DMS 273 (cell line): ENCODE measurements at regions not wholly inside any gene's neighbourhood (a gene's known extent, or its start where the extent isn't known, plus 50 kb on each side); places are given as distances from the start of the nearest gene placed in this dataset.
"Not testable (repeated sequence)": the region's sequence is repeated elsewhere in the genome, so short reads cannot be mapped to it uniquely, and the experiment has no call there.

Experiments
- DNase-seq: peaks from one replicate; lab custom pipeline; 2025; ENCODE audit not compliant: unreplicated experiment; lab: John Stamatoyannopoulos, UW

DNA sequence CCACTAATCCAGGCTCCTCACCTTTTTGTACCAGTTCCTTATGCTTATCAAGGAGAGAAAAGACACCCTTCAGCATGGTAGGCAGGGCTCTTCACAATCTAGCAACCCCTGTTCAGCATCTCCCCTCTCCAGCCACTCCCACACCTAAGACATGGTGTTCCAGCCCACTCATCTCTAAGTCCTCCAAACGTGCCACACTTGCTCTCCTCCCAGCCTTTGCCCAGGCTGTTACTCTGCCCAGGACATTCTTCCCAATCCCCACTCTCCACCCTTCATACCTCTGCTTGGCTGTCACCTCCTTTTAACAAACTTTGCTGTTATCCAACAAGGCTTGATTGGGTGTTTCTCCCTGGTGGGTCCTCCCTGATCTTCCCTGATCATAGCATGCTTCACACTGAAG lies 270.6 kb upstream of the CHAC2 start:
- DNase-seq: no peak

DNA sequence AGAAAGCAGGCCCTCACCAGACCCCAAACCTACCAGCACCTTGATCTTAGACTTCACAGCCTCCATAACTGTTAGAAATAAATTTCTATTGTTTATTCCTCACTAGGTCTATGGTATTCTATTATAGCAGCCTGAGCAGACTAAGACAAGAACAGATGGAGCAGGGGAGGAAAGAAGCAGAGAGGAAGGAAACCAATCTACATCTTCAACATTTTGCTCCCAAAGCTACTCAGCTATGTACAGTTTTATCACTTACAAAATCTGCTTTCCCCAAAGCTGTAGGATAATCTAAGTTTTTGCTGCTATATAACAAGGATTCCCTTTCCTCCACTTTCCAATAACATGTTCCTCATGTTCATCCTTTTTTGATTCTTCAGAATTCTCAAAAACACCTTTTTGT lies 274.4 kb upstream of the CHAC2 start:
- DNase-seq: no peak

- DNase-seq: peak; percentile 61
These were observed 276.9 kb upstream of the CHAC2 start for GRCh38 chr2:53490659-53491058.

DNA sequence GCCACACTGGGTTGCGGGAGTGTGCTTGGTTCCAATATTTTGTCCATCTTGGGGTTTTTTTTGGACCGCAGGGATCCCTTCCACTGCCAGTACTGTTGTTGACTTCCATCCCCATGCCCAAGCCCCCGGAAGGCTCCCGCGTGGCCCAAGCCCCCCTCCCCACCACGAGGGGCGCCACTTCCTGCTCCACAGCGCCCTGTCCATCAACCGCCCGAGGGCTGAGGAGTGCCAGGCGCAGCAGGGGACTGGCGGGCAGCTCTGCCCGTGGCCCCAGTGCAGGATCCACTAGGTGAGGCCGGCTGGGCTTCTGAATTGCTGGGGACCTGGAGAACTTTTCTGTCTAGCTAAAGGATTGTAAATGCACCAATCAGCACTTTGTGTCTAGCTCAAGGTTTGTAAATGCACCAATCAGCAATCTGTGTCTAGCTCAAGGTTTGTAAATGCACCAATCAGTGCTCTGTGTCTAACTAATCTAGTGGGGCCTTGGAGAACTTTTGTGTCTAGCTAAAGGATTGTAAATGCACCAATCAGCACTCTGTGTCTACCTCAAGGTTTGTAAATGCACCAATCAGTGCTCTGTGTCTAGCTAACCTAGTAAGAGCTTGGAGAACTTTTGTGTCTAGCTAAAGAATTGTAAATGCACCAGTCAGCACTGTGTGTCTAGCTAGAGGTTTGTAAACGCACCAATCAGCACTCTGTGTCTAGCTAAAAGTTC lies 281.3 kb upstream of the CHAC2 start:
- not testable (repeated sequence) for DNase-seq

DNA sequence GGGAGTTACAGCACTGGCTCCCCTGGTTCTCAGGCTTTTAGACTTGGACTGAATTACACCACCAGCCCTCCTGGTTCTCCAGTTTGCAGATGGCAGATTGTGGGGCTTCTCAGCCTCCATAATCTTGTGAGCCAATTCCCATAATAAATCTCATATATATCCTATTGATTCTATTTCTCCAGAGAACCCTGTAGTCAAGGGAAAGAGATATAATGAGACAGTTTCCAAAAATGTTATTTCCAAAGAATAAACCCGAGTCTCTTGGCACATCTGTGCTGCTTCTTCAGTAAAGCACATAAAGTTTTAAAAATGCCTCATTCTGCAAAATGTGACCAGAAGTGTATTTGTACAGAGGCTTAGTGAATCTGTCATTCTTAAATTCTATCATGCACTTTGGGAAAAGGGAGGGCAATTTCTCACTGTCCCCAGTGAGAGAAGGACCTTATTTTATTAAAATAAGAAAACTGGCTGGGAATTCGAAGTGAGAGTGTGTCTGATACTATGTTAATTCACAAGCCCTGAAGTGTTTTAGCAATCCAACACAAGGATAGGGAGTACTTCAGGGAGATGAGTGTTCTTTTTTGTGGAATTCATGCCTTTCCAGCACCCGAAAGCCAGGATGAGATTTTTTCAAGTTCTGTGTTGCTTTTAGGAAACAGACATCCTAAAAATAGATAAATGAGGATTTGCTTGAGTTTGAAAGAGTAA lies 282.4 kb upstream of the CHAC2 start:
- DNase-seq: peak; percentile 9

DNA sequence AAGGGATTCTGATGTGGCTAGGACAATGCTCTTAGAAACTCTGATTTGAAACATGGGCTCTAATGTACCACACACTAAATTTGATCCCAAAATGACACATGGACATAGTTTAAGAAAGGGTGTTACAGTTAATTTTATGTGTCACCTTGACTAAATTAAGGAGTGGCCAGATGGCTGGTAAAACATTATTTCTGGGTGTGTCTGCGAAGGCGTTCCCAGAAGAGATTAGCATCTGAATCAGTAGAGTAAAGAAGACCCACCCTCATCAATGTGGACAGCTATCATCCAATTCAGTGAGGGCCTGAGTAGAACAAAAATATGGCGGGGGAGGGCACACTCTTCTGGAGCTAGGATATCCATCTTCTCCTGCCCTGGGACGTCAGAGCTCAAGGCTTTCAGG lies 283.1 kb upstream of the CHAC2 start:
- no peak for DNase-seq

- DNase-seq: no peak
These were observed 290.1 kb upstream of the CHAC2 start for GRCh38 chr2:53477517-53477916.

DNA sequence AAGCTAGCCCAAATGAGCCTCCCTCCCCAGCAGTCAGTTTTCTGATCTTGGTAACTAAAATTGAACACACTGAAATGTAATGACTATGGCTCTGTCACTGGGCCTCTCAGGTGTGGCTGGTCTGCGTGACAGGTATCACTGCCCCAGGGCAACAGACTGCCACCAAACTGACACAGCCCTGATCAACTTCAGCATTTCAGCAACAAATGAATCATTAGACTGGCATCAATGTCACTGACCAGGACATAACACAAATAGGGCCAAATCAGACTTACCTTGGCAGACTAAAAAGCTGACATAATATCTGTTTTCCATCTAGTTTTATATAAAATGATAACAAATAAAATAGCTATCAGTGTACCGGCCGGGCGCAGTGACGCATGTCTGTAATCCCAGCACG lies 290.8 kb upstream of the CHAC2 start:
- no peak for DNase-seq

DNA sequence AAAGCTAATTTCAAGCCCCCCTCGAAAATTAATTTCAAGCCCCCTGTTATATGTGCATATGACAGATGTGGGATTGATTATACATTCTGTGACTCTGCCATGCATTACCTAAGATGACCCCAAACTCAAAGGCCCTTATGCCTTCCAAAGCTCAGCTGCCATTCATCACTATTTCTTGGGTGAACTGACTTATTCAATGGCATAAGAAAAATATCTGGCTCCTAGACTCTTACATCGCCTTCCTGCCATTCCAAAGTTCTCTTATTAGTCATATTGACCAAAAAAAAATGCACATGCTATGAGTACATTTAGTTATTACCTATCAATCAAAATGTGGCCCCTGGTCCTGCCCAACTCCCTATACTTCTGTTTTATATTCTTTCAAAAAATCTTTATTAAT lies 291.8 kb upstream of the CHAC2 start:
- peak; percentile 24 for DNase-seq

GRCh38 chr2:53475321-53475720 lies 292.3 kb upstream of the CHAC2 start:
- no peak for DNase-seq

- DNase-seq: no peak
These were observed 292.7 kb upstream of the CHAC2 start for GRCh38 chr2:53474914-53475313.

DNA sequence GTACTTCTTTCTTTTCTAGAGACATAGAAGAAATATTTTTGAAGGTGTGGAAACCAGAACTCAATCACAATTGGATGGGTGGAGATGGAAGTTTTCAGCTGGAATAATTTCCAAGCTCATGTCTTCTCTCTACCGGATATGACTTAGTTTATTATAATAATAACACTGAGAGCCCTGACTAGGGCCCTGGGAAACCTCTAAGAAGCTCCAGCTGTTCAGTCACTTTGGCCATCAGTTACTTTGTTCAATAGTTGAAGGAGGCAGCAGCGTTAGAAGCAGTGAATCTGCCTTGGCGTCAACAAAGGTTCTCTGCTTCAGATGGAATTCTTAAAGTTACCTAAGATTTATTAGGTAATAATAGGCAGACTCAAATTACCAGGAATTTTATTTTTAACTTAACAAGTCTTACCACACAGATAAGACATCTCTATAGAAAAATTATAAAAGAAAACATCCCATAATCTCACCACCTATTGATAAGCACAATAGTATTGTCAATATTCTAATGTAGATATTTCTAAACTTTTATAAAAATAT lies 293.8 kb upstream of the CHAC2 start:
- no peak for DNase-seq

DNA sequence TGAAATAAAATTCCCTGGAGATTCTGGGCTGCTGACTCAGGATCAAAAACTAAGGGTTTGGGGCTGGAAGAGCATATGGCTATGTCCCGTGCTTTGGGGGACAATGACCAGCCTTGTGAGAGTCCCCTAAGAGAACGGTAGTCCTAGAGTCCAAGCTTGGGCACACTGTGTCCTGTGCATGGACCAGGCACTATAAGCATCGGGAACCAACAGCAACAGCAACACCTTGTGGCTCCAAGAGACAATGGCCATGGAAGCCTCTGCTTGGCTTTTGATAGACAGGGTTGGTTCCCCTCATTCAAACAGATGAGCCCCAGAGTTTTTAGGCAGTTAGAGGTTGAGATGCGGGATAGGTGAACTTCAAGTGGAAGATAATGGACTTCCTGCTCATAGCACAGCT lies 294.4 kb upstream of the CHAC2 start:
- peak; percentile 57 for DNase-seq

GRCh38 chr2:53467467-53468180 lies 300.0 kb upstream of the CHAC2 start:
- DNase-seq: no peak

- no peak for DNase-seq
These were observed 303.5 kb upstream of the CHAC2 start for GRCh38 chr2:53463806-53464726.

GRCh38 chr2:53460937-53461336 lies 306.7 kb upstream of the CHAC2 start:
- no peak for DNase-seq

DNA sequence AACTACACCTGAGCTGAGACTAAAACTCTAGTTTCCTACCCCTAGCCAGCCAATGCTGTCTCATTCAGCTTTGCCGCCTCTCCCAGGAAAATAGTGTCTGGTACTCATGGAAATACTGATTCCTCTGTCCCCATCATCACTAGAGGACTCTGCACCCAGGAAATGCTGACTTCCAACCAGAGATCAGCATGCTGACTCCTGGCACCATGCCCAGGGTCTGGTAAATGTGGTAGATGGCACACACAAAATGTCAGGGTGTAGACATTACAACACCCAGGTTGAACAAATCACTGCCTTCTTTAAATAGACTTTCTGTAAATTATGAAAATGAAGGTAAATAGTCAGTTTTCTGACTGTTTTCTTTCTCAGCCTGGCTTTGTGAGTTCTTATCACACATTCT lies 307.3 kb upstream of the CHAC2 start:
- peak; percentile 12 for DNase-seq

DNA sequence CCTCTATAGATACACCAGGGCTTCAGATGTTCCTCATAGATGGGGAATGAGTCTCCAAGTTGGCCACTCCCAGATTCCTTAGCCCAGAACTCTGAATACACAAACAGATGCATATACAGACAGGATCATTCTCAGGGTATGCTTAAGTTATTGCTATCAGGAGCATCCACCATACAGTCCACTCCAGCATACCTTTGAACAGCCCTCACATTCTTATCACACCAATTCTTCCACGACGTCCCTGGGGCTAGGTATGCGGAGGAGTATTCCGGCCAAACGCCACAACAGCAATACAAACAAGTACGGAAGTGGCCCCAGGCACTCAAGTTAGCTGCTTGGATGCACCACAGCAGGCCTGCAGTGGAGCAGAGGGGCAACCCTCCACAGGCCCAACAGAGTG lies 312.5 kb upstream of the CHAC2 start:
- DNase-seq: no peak

DNA sequence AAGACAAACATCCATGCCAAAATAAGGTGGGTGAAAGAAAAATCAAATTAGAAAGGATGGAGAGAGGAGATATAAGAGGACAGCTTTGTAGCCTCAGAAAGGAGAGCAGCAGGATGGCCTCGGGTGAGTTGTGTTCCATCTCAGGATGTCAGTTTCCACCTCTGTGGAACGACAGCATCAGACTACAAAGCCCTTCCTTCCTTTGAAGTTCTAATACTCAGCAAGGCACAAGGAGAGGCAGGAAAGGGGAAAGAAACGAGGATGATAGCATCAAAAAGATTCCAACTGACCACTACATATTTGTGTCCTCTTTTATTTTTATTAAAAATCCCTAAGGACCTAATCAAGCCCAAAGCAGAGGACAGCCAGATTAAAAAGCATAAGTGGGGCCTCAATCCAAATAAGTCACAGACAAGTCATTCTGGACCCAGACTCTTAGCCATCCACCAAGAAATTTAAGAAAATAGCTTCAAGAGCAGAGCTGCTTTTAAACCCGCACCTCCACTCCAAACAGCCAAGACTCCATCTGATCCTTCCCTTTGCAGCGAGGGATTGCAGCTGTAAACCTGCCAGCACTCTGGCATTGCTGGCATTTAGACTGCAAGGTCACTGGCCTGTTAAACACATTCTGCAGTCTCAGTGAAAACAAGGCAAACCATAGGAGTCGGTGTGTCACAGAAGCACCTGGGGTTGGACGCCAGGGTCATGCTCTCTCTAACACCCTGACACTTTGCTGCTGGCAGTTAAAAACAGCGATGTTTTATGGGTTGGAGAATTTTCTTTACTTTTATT lies 314.5 kb upstream of the CHAC2 start:
- peak; percentile 12 for DNase-seq

DNA sequence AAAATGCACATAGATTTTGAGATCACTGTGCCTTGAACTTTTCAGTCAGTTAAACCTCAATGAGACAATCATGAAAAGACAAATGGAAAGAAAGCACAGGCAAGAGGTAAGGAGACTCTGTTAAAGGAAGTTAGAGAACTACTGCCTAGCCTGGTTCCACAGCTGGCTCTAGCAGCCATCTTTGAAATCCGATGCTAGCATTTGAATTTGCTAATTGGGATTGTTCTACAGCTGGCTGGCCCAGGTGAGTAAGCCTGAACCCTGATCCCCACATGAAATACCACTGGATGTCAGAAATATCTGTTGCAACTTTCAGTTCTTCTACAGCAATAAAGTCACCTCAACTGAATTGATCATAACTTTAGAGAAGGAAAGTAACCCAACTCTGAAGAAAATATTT lies 315.2 kb upstream of the CHAC2 start:
- peak; percentile 52 for DNase-seq
